CD4-positive, alpha-beta T cell treated with Interleukin-17A for 1 hour (primary cell): ENCODE measurements at regions not wholly inside any gene's neighbourhood (a gene's known extent, or its start where the extent isn't known, plus 50 kb on each side); places are given as distances from the start of the nearest gene placed in this dataset.
"Not testable (repeated sequence)": the region's sequence is repeated elsewhere in the genome, so short reads cannot be mapped to it uniquely, and the experiment has no call there.

ENCODE experiments used
- DNase-seq: peaks from one replicate; pipeline ENCODE4 v3.0.0-alpha.2; 2020

DNA sequence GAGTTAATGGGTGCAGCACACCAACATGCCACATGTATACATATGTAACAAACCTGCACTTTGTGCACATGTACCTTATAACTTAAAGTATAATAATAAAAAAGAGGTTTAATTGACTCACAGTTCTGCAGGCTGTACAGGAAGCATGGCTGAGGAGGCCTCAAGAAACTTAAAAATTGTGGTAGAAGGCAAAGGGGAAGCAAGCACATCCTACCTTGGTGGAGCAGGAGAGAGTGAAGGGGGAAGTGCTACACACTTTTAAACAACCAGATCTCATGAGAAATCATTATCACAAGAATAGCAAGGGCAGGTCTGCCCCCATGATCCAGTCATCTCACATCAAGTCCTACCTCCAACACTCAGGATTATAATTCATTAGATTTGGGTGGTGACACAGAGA lies 463.5 kb downstream of the CSNK1G3 start:
- DNase-seq, result not testable (repeated sequence)

DNA sequence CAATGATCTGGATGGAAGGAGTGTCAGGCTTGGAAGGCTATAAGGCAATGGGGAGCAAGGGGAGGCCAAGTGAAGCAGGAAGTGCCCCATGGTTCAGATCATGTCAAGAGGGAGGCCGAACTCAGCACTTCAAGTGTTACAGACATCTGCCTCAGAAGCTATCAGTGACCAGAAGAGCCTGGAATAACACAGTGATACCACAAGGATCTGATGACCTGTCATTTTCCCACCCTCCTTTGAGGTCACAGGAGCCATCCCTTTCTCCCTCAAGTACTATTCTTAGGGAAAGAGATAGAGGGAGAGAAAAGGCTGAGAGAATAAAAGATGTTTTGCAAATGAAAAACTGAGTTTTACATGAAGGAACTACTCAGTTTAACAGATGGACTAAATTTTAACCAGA lies 454.8 kb downstream of the CSNK1G3 start:
- no peak for DNase-seq

DNA sequence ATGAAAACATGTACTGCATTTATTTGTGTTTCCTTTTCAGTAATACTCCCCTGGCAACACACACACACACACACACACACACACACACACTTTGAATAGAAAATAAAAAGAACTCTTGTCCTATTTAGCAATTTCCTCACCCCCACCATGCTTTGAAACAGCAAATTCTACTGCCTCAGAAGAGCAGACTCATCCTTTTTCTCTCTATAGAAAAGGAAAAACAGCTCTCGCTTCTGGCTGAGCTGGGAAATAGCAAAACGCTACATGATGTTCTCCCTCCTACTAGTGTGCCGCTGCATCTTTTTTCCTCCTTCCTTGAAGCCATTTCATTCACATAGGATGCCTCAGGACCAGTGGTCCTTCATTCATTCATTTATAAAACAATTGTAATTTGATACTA lies 453.6 kb downstream of the CSNK1G3 start:
- DNase-seq, result no peak

DNA sequence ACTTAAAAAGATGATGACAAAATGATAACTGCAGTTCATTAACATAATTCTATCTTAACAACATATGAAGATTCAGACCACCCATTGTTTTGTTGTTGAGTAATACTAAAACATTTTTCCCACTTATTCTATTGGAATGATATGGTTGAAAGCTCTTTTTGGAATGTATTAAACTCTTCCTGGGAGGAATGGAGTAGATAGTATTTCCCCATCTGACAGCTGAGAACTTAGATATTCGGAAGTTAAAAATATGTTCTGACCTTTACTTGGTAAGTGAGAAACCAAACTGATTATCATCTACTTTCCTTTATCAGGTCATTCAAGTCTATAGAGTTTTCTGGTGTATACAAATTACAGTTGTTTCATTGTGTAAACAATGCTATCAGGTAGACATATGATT lies 452.9 kb downstream of the CSNK1G3 start:
- no peak for DNase-seq

DNA sequence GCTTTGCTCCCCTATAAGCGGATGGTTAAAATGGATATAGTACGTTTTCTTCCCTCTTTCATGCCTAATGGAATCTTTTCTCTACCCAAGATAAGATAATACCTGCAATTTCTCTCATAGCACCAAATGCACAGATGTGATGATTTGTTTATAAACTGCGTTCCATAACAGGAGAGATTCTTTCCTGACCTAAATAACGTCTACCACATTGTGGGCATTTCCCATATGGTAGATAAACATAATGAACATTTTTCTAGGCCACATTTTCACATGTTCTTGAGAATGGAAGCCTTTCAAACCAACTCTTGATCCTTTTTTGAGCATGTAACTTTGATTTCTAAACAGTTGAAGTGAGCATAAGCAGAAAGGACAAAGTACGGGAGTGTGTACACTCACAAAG lies 448.5 kb downstream of the CSNK1G3 start:
- DNase-seq, result no peak

DNA sequence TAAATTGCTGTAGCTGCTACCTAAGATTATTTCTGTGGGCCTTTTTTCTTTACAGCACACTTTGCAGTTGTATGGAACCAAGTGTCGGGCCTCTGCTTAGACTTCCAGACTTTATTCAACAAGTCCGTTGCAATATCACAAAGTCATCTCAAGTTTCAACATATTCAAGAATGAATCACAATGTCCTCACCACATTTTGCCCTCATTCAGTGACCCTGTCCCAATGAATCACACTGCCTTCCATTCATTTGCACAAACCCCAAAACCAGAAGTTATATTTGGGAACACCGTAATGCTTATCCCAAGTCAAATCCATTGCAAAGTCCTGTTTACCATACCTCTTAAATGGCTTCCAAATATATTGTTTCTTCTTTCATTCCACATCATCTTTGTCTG lies 439.6 kb downstream of the CSNK1G3 start:
- DNase-seq, result no peak

DNA sequence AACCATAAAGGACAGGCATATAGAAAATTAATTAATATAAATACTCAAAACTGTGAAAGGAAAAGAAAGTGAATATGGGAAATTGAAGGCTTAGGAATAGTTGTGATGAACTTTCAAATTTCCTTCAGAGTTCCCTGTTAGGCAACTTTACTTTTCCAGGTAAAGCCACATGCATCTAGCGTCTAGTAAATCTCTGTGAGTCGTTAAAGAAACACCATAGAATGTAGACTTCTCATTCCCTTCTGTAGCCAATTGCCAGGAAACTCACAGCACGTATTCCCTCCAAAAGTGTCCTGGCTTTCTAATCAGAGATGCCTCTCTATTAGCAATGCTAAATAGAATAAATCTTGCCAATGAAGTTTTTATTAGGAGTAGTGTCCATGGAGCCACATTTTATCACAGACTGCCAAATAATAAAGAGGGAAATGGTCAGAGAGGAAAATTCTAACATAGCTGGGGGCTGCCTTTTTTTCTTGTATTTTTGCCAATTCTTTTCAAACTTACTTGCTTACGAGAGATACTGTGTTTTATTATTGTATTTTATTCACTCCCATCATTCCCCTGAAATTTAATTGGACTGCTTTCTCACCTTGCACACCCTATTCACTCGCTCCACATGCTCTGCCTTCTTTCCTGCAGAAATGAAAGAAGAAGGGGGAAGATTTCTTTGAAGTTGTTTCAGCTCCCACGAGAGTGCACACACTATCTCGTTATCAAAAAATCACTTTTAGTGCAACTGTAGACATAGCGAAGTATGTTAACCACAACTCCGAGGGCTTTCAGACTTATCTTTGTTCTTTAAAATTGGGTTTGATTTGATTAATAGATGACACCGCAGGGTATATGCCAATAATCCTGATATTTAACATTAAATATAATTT lies 439.0 kb downstream of the CSNK1G3 start:
- no peak for DNase-seq

DNA sequence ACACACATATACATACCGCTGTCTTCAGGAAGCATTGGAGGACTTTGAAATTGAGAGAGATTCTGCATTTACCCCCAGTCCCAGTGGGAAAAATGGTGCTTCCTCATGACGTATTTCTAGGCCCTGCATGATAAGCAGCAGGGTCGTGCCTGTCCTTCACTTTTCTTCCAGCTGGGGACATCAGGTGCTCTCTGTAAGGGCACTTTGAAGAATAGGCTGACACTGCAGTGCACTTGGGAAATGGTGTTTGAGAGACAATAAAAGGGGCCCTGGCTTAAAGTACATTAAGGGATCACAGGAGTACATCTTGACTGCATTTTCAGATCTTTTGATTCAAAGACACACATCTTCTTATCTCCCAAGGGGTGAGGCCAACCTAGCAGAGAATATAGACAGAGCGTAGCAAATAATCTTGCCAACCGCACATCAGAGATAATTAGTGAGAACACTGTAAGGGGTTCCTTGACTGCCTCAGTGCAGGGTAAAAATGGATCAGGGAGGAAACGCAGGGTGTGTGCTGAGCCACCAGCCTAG lies 437.9 kb downstream of the CSNK1G3 start:
- no peak for DNase-seq

DNA sequence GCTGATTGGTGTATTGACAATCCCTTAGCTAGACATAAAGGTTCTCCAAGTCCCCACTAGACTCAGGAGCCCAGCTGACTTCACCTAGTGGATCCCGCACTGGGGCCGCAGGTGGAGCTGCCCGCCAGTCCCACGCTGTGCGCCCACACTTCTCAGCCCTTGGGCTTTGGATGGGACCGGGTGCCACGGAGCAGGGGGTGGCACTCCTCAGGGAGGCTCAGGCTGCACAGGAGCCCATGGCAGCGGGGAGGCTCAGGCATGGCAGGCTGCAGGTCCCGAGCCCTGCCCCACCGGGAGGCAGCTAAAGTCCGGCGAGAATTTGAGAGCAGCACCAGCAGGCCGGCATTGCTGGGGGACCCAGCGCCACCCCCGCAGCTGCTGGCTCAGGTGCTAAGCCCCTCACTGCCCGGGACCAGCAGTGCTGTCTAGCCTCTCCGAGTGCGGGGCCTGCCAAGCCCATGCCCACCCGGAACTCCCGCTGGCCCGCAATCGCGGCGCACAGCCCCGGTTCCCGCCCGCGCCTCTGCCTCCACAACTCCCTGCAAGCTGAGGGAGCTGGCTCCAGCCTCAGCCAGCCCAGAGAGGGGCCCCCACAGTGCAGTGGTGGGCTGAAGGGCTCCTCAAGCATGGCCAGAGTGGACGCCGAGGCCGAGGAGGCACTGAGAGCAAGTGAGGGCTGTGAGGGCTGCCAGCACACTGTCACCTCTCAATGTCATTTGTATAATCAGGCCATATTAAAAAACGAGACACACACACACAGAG lies 437.2 kb downstream of the CSNK1G3 start:
- no peak for DNase-seq

DNA sequence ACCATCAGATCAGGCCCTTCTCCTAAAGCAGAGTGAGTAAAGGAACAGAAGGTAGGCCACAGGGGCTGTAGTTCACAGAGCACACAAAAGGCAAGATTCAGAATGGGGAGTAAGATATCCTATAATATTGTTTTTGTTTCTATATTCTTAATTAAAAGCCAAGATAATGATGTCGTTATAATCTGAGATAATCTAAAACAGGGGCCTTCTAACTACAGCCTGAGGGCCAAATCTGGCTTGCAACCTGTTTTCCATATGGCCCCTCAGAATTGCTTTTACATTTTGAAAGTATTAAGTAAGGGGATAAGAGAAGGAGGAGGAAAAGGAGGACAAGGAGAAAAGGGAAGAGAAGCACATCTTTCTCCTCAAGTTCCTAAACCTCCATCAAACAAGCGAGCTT lies 435.8 kb downstream of the CSNK1G3 start:
- DNase-seq, result no peak

DNA sequence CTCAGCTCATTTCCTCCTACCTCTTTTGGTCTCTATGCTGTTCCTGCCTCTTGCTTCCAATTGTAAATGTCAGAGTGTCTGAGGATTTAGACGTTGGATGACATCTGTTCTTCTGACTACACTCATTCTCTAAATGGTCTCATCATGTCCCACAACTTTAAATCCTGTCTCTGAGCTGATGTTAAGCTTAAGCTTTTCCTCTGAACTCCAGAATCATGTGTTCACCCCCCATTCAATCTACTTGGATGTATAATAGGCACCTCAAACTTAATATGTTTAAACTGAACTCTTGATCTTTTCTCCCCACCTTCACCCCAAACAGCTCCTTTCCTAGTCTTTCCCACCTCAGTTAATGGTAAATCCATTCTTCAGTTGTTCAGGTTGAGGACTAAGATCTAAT lies 433.6 kb downstream of the CSNK1G3 start:
- no peak for DNase-seq

DNA sequence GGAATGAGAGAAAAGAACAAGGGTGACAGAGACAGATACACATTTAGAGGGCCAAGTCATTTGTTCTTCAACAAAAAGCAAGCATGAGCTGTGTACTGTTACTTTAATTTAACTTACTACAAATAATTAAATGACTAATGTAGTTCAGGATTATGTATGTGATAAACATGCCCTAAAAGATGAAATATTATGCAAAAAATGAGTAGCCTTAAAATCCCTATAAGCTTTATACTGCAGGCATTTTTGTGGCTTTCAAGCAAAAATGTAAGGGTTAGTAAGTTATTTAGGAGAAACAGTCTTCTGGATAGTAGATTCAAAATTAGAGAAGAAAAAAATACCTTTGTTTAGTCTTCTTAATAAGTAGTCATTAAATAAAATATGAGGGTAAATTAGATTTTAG lies 431.2 kb downstream of the CSNK1G3 start:
- DNase-seq, result no peak

DNA sequence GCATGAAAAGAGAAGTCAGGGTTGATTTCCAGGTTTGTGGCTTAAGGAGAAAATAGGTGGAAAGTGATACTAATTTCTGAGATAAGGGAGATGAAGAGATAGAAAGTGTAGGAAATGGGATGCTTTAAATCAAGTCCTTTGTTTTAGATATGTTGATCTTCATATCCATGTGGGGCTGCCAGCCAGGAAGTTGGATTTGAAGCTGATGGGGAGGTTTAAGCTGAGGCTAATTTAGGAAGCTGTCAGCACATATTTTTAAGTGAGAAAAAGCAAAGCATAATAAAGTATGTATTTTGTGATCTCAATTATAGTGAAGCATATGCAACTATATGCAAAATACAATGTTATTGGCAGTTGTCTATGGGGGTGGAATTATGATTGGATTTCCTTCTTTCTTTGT lies 428.4 kb downstream of the CSNK1G3 start:
- DNase-seq, result no peak

DNA sequence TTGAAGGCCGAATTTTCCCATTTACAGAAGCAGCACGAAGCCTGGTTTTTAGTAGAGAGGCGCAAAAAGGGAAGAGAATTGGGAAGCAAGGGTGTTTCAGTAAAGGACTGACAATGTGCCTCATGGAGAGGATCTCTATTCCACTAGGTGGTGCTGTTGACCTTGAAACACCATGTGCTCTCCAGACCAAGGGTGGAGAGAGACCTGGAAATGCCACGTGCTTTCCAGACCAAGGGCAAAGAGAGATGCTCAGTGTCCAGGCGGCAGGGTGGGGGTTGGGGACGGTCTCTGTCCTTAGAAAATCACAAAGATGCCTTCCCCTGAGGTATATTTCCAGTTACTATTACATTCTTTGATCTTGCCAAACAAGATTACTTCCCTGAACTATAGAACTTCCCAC lies 425.3 kb downstream of the CSNK1G3 start:
- no peak for DNase-seq

DNA sequence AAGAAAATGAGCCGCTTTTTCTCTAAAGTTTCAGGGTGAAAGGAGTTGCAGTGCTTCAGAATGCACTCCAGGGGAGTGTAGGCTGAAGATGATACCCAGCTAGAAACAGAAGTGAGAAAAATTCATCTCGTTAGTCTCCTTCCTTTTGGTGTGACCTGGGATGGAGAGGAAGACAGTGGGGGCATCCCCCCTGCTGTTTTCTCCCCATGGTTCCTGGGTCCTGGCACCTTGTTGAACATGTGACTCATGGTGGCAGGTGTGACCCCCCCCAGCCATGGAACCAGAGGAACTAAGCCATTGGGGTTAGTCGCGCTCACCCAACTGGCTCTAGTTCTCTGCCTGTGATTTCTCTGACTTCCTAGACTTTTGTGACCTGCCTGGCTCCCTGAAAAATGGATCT lies 424.6 kb downstream of the CSNK1G3 start:
- no peak for DNase-seq

DNA sequence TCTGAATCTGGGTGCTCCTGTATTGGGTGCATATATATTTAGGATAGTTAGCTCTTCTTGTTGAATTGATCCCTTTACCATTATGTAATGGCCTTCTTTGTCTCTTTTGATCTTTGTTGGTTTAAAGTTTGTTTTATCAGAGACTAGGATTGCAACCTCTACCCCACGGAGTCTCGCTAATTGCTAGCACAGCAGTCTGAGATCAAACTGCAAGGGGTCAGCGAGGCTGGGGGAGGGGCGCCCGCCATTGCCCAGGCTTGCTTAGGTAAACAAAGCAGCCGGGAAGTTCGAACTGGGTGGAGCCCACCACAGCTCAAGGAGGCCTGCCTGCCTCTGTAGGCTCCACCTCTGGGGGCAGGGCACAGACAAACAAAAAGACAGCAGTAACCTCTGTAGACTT lies 421.8 kb downstream of the CSNK1G3 start:
- not testable (repeated sequence) for DNase-seq

DNA sequence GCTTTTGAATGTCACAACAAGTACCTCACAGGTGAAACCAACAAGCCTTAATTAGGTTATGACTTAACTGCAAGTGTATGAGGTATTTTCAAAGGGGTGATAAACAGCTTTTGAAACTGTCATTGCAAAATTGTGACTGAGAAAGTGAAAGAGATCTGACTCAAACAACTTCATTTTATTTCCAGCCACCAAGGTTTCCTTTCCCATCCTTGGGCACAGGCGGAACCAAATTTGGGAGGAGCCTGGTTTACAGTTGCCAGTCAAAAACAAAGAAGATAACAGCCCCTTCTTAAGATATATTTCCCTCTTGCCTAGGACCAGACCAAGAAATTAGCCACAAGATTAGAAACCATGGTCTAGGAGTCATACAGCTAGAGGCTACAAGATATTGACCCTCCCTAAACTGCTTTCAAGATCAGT lies 417.1 kb downstream of the CSNK1G3 start:
- DNase-seq, result no peak

DNA sequence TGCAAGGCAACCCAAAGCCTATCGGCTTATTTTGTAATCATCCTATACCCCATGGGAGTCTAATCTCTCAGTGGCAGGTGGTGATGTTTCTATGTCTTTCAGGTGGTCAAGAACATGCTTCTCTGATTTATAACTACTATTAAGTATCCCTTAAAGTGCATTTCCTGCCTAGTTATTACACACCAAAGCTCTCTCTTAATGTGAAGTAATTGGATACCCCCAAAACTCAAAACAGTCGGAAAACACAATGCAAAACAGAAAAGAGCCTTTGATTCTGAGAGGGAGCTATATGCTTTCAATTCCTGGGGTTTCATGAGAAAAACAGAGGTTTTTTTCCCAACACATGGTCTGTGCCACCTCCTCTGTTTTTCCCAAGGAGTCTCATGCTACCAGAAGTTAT lies 416.4 kb downstream of the CSNK1G3 start:
- DNase-seq, result no peak

DNA sequence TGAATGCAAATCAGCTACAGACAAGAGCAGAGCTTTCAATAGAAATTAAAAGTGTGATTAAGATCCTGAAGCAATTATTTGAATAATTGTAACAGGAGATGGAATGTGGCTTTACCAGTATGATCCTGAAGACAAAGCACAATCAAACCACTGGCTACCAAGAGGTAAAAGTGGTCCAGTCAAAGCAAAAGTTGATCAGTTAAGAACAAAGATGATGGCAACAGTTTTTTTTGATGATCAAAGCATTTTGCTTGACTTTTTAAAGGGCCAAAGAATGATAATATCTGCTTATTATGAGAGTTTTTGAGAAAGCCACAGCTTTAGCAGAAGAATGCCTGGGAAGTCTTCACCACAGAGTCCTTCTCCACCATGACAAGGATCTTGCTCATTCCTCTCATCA lies 409.2 kb downstream of the CSNK1G3 start:
- no peak for DNase-seq

DNA sequence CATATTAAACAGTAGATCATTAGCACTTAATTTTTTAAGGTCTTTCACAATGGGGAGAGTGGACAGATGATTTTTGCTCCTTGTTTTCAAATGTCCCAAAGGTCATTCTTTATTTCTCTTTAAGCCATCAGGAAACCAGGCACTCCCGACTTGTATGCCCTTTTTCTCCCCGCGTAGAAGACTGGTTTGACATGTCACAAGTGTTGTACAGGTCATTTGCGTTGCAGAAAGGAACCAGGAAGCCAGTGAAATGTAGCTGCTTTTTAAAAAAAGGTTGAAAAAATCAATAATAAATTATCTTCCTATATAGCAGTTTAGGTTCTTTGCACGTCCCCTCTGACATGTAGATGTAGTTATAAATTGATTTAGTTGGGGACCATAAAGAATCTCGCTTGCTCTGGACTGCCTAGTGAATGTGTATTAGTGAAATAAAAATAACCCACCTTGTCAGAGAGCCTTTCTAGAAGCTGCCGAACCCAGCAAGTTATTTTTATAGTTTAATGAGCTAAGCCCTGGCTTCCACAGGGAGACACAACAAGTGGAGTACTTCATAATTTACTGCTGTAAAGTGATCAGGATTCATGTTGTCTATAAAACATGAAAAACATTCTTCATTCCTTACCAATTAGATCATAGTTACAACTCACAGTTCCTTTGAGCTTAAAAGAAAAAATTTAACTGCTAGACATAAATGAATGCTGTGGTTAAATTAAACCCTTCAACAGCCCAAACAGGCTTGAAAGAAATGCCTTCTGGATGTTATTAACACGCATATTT lies 404.6 kb downstream of the CSNK1G3 start:
- no peak for DNase-seq

DNA sequence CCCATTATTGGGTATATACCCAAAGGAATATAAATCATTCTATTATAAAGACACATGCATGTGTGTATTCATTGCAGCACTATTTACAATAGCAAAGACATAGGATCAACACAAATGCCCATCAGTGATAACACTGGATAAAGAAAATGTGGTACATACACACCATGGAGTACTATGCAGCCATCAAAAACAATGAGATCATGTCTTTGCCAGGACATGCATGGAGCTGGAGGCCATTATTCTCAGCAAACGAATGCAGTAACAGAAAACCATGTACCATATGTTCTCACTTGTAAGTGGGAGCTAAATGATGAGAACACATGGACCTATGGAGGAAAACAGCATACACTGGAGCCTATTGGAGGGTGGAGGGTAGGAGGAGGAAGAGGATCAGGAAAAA lies 402.4 kb downstream of the CSNK1G3 start:
- no peak for DNase-seq

DNA sequence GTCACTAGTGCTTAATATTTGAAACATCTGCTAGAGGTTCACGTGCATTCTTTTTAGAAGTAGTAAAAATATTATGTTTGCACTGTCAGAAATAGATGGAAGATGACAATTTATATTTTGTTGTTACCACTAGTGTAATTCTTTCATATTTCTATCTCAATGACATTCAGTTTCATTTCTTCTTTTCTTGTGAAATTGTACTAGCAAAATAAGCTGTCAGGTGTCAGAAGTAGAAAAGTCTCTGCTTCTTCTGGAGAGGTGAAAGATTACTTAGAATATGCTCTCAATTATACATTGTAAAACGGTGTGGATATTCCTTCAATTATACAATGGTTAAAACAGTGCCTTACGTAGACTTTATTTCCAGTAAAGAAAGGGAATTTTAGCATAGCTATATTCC lies 395.4 kb downstream of the CSNK1G3 start:
- no peak for DNase-seq

DNA sequence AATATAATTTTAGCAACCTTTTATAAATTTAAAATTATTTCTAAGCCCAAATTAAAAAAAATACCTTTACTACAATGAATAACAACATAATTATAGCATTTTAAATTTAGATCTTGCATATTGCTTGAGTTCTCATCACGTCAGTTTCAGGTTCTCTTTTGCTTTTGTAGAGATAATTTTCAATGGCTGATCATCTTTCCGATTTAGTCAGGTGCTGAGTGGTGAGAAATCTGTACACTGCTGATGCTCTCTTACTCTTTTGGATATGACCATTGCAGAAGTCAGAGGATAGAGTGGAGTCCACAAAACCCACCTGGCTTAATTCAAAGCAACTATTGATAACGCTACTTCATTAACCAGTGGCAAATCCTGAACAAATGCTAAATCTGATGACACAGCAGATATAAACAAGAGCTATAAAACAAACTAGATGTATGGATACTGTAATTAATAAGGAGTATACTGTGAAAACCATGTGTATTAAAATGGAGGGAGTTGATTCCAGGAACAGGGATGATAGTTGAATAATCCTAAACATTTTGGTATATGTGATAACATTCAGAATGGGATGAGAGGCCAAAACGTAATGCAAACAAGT lies 394.8 kb downstream of the CSNK1G3 start:
- DNase-seq, result no peak
